Esophagus squamous epithelium (tissue), 5 donors: ENCODE measurements at regions not wholly inside any gene's neighbourhood (a gene's known extent, or its start where the extent isn't known, plus 50 kb on each side); places are given as distances from the start of the nearest gene placed in this dataset.
"Not testable (repeated sequence)": the region's sequence is repeated elsewhere in the genome, so short reads cannot be mapped to it uniquely, and the experiment has no call there.

Experiments used
- DNase-seq: peaks from one replicate; lab custom pipeline; 2025; lab: John Stamatoyannopoulos, UW
- H3K27ac ChIP-seq, 4 donors: fragments of 200-600 bp; sonication (generic); one replicate each; pipeline ENCODE4 v1.5.1; 2016 to 2019; ENCODE audit warnings: mild to moderate bottlenecking in 1 of 4
- H3K27me3 ChIP-seq, 4 donors: fragments of 200-600 bp; sonication (generic); 1 replicate in 3 of 4; 2 replicates in 1 of 4; pipeline versions ENCODE4 v1.5.1 to v1.6.0; 2017 to 2021; ENCODE audit warnings: antibody characterized with exemption in 1 of 4
- H3K36me3 ChIP-seq, 3 donors: fragments of 200-600 bp; sonication (generic); one replicate each; pipeline ENCODE4 v1.5.1; 2016 to 2019
- H3K4me1 ChIP-seq, 3 donors: fragments of 200-600 bp; sonication (generic); one replicate each; pipeline ENCODE4 v1.5.1; 2017 to 2019
- H3K4me3 ChIP-seq, 4 donors: fragments of 200-600 bp; sonication (generic); 1 replicate in 3 of 4; 2 replicates in 1 of 4; pipeline ENCODE4 v1.5.1; 2016 to 2019; ENCODE audit warnings: mild to moderate bottlenecking in 2 of 4, moderate library complexity in 1 of 4
- H3K9me3 ChIP-seq, 3 donors: fragments of 200-600 bp; sonication (generic); one replicate each; pipeline ENCODE4 v1.5.1; 2016 to 2019
- CTCF ChIP-seq, 6 experiments: fragments of 450-650 bp in 4 of 6; fragments of 200-600 bp in 2 of 6; sonication (generic) in 2 of 6; IDR thresholded peaks; one replicate each; pipeline ENCODE4 v1.5.1; 2016 to 2019; ENCODE audit warnings: antibody characterized with exemption in 6 of 6, mild to moderate bottlenecking in 4 of 6, moderate library complexity in 4 of 6
- POLR2A ChIP-seq, 4 donors: fragments of 450-650 bp; IDR thresholded peaks; one replicate each; pipeline ENCODE4 v1.6.1; 2017; ENCODE audit warnings: antibody characterized with exemption in 4 of 4, mild to moderate bottlenecking in 4 of 4, moderate library complexity in 3 of 4
- WGBS, 2 donors: methylation state at CpG; one replicate each; pipeline ENCODE4 v1.1.5; 2018; 5-methylcytosine and 5-hydroxymethylcytosine counted together
- intact Hi-C: fragments of 100-400 bp; cut with DNase I; formaldehyde crosslinking; loops from one replicate; pipeline ENCODE4 v1.15.0; 2022
- donor health status: DM: yes; HTN: yes; CAD: no.

GRCh38 chrX:40920351-40920750 is 164.9 kb upstream of the USP9X start:
- no peaks in the 10 kb centered on the region for H3K9me3 ChIP-seq
- no peak overlapping the region for H3K27ac ChIP-seq
- WGBS, 2 donors = 92 to 100% methylated on average over 3 to 4 of the region's 4 CpGs
- no peak overlapping the region for H3K4me3 ChIP-seq
- intact Hi-C loops = no loop called here
- no peak for DNase-seq
- H3K27me3 ChIP-seq = no peaks in the 10 kb centered on the region
- TF ChIP-seq POLR2A (IDR thresholded peaks at IDR 0.05) (no peak), CTCF (IDR thresholded peaks at IDR 0.05) (no peak)
- H3K4me1 ChIP-seq = no peaks in the 10 kb centered on the region
- no peaks in the 10 kb centered on the region for H3K36me3 ChIP-seq

- no peaks in the 10 kb centered on the region for H3K27me3 ChIP-seq
- 46 to 51% methylated on average over 7 of the region's 7 CpGs for WGBS, 2 donors
- intact Hi-C loops = no loop called here
- no peak overlapping the region for H3K27ac ChIP-seq
- no peaks in the 10 kb centered on the region for H3K4me1 ChIP-seq
- no peak for TF ChIP-seq POLR2A (IDR thresholded peaks at IDR 0.05)
- TF ChIP-seq CTCF (IDR thresholded peaks at IDR 0.05) = peak in 3 of 6 experiments; percentile 9 to 45 (median 12)
- no peaks in the 10 kb centered on the region for H3K9me3 ChIP-seq
- H3K36me3 ChIP-seq = no peaks in the 10 kb centered on the region
- no peak for DNase-seq
- no peak overlapping the region for H3K4me3 ChIP-seq
Measured at GRCh38 chrX:40922307-40922706, 162.9 kb upstream of the USP9X start.

- H3K9me3 ChIP-seq, DNase-seq, H3K4me1 ChIP-seq, H3K27ac ChIP-seq, H3K4me3 ChIP-seq, H3K36me3 ChIP-seq, intact Hi-C loops, H3K27me3 ChIP-seq: not testable (repeated sequence)
- WGBS, 2 donors = 91 to 100% methylated on average over 1 of the region's 1 CpG
Measured at GRCh38 chrX:40926739-40927427, 158.4 kb upstream of the USP9X start.

GRCh38 chrX:40928076-40928475 is 157.2 kb upstream of the USP9X start:
- Histone ChIP-seq H3K4me3 (no peak overlapping the region), H3K4me1 (peaks cover 0 to 13% (median 0%) of the 10 kb centered on the region in 3 donors), H3K9me3 (no peaks in the 10 kb centered on the region), H3K27me3 (no peaks in the 10 kb centered on the region), H3K36me3 (no peaks in the 10 kb centered on the region), H3K27ac (no peak overlapping the region)
- TF ChIP-seq CTCF (IDR thresholded peaks at IDR 0.05) (no peak), POLR2A (IDR thresholded peaks at IDR 0.05) (no peak)
- no peak for DNase-seq
- intact Hi-C loops = no loop called here

GRCh38 chrX:40931921-40932320 is 153.3 kb upstream of the USP9X start:
- peak overlapping the region in 3 of 4 donors; percentile 60 to 74 (median 62) for H3K27ac ChIP-seq
- H3K36me3 ChIP-seq = no peaks in the 10 kb centered on the region
- TF ChIP-seq CTCF (IDR thresholded peaks at IDR 0.05) (no peak), POLR2A (IDR thresholded peaks at IDR 0.05) (no peak)
- intact Hi-C loops = no loop called here
- 65 to 82% methylated on average over 2 of the region's 2 CpGs for WGBS, 2 donors
- H3K4me1 ChIP-seq = peaks cover 0 to 28% (median 0%) of the 10 kb centered on the region in 3 donors
- H3K9me3 ChIP-seq = no peaks in the 10 kb centered on the region
- no peak for DNase-seq
- H3K4me3 ChIP-seq = no peak overlapping the region
- H3K27me3 ChIP-seq = no peaks in the 10 kb centered on the region
